Iris pigment epithelial cell (primary cell): ENCODE measurements at regions not wholly inside any gene's neighbourhood (a gene's known extent, or its start where the extent isn't known, plus 50 kb on each side); places are given as distances from the start of the nearest gene placed in this dataset.
"Not testable (repeated sequence)": the region's sequence is repeated elsewhere in the genome, so short reads cannot be mapped to it uniquely, and the experiment has no call there.

Experiments used
- DNase-seq: peaks from one replicate; pipeline ENCODE4 v3.0.0-alpha.2; 2011; ENCODE audit warnings: low read depth

- no peak for DNase-seq
Measured at GRCh38 chr4:13763707-13764106, 136.2 kb upstream of the BOD1L1 start.

- peak; percentile 30 for DNase-seq
Measured at GRCh38 chr4:13765539-13765938, 138.0 kb upstream of the BOD1L1 start.

- DNase-seq = no peak
Measured at GRCh38 chr4:13766761-13767540, 139.4 kb upstream of the BOD1L1 start.

- peak; percentile 15 for DNase-seq
Measured at GRCh38 chr4:13777341-13777740, 149.8 kb upstream of the BOD1L1 start.

GRCh38 chr4:13778367-13778766 lies 150.8 kb upstream of the BOD1L1 start:
- DNase-seq = no peak

- no peak for DNase-seq
Measured at GRCh38 chr4:13782231-13782630, 154.7 kb upstream of the BOD1L1 start.

- peak; percentile 21 for DNase-seq
Measured at GRCh38 chr4:13783800-13784411, 156.4 kb upstream of the BOD1L1 start.

- no peak for DNase-seq
Measured at GRCh38 chr4:13793020-13793710, 165.6 kb upstream of the BOD1L1 start.

- no peak for DNase-seq
Measured at GRCh38 chr4:13794819-13795565, 167.5 kb upstream of the BOD1L1 start.

- no peak for DNase-seq
Measured at GRCh38 chr4:13797061-13797460, 169.5 kb upstream of the BOD1L1 start.

GRCh38 chr4:13815231-13815630 lies 187.7 kb upstream of the BOD1L1 start:
- DNase-seq = no peak

- DNase-seq = no peak
Measured at GRCh38 chr4:13816472-13816871, 188.9 kb upstream of the BOD1L1 start.

- no peak for DNase-seq
Measured at GRCh38 chr4:13821522-13821921, 194.0 kb upstream of the BOD1L1 start.

- not testable (repeated sequence) for DNase-seq
Measured at GRCh38 chr4:13825822-13826221, 198.3 kb upstream of the BOD1L1 start.

GRCh38 chr4:13829457-13829856 lies 201.9 kb upstream of the BOD1L1 start:
- DNase-seq = peak; percentile 7

- DNase-seq = no peak
Measured at GRCh38 chr4:13830449-13830848, 202.9 kb upstream of the BOD1L1 start.

GRCh38 chr4:13833171-13833804 lies 205.8 kb upstream of the BOD1L1 start:
- DNase-seq = no peak

GRCh38 chr4:13836946-13837912 lies 209.7 kb upstream of the BOD1L1 start:
- no peak for DNase-seq

- DNase-seq = no peak
Measured at GRCh38 chr4:13840502-13841190, 213.1 kb upstream of the BOD1L1 start.

- DNase-seq = peak; percentile 39
Measured at GRCh38 chr4:13844740-13845139, 217.2 kb upstream of the BOD1L1 start.
